HG03354 (cell line): ENCODE measurements at regions not wholly inside any gene's neighbourhood (a gene's known extent, or its start where the extent isn't known, plus 50 kb on each side); places are given as distances from the start of the nearest gene placed in this dataset.

Source experiments
- ATAC-seq: cut with Tn5 transposase; IDR thresholded peaks from one replicate; pipeline ENCODE4 v1.9.1; 2021; ENCODE audit warnings: mild to moderate bottlenecking; ENCODE audit not compliant: unreplicated experiment, poor library complexity, severe bottlenecking

GRCh38 chr5:2188661-2189060, 305.9 kb upstream of the IRX4 start:
- ATAC-seq: no peak

- ATAC-seq: no peak
These were observed 305.4 kb upstream of the IRX4 start for GRCh38 chr5:2188137-2188536.

- ATAC-seq: no peak
These were observed 305.0 kb upstream of the IRX4 start for GRCh38 chr5:2187687-2188086.

GRCh38 chr5:2187156-2187555, 304.4 kb upstream of the IRX4 start:
- ATAC-seq: no peak

DNA sequence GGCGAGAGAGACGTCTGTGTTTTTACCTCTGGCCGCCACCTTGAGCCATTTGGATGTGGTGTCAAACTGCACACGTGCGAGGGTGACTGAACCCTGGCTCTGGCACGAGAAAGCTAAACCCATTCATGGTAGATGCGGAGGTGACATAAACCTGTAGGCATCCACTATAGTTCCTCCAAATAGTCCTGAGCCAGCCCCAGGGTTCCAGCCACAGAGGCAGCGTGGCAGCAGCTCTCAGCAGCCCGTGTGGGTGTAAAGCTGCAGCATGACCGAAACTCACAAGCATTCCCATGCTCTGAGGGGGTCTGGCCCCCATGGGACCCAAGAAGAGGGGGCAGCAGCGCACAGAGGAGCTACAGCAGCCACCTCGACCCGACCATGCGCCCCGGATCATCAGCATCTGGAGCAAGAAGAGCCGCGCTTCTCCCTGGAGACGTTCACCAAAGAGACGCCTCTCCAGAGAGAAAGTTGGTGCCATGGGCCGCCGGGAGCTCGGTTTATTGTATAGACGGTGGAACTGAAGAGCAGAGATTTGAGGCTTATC, 303.8 kb upstream of the IRX4 start:
- ATAC-seq: no peak

GRCh38 chr5:2185646-2186471, 303.1 kb upstream of the IRX4 start:
- ATAC-seq: no peak

DNA sequence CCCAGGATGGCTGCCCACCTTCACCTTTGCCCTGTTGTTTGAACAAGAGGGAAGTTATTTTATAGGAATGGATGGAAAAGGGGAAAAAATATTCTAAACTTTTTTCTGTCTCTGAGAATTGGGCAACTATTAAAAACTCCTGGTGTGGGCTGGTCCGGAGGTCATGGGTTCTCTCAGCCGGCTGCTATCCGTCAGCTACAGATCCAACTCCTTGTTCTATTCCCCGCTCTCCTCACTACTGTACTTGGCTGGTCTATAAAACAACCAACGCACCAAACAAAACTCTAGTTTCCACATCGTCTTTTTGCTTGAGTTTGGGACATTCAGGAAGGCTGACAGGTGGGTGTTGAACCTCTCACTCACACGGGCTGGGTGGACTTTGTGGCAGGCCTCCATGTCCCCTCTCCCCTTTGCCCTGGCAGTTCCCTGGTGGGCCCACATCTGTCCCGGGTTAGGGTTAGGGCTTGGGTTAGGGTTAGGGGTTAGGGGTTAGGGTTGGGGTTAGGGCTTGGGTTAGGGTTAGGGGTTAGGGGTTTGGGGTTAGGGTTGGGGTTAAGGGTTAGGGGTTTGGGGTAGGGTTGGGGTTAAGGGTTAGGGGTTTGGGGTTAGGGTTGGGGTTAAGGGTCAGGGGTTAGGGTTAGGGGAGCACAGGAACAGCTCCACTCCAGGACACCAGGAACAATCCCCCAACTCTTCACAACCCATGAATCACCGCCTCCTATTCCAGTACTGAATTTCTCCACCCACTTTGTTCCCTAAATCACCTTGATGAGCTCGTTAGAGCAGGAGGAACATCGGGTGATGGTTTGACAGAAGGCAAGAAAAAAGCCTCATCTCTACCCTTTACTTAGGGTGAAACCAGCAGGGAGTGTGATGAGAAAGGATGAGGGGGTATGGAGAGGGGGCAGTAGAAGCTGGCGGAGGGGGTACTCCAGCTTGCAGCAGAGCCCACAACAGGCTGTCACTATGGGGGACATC, 302.1 kb upstream of the IRX4 start:
- no peak for ATAC-seq

GRCh38 chr5:2184026-2184366, 301.3 kb upstream of the IRX4 start:
- ATAC-seq: no peak

GRCh38 chr5:2183154-2184025, 300.7 kb upstream of the IRX4 start:
- ATAC-seq: no peak

- no peak for ATAC-seq
These were observed 299.3 kb upstream of the IRX4 start for GRCh38 chr5:2182020-2182419.

GRCh38 chr5:2181557-2181956, 298.8 kb upstream of the IRX4 start:
- ATAC-seq: no peak

DNA sequence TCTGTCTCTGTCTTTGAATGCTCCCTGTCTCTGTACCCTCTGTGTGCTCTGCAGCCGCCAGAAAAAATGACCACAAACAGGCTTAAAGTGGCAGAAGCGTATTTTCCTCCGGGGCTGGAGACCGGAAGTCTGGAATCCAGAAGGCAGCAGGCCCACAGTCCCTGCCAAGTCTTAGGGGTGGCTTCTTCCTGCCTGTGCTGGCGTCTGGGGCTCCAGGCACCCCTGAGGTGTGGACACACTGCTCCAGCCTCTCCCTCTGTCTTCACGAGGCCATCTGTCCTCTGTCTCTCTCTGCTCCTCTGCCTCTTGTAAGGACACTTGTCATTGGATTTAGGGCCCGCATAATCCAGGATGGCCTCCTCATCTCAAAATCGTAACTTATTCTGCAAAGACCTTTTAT, 298.4 kb upstream of the IRX4 start:
- no peak for ATAC-seq

DNA sequence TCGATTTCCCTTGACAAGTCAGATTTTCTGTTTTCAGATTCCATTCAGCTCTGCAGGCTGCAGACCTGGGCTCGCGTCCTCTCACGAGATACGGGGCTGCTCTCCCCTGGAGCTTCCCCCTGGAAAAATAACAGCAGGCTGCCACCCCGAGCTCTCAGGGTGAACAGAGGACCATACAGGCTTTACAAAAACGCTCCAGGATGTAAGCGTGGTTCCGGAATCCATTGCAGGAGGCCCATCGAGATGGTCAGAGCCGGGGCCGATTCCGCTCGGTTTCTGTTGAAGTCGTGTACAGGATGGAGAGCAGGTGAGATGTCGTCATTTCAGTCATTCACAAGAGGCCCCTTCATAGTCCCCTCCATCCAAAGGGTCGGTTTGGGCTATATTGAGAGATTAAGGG, 297.7 kb upstream of the IRX4 start:
- ATAC-seq: no peak

DNA sequence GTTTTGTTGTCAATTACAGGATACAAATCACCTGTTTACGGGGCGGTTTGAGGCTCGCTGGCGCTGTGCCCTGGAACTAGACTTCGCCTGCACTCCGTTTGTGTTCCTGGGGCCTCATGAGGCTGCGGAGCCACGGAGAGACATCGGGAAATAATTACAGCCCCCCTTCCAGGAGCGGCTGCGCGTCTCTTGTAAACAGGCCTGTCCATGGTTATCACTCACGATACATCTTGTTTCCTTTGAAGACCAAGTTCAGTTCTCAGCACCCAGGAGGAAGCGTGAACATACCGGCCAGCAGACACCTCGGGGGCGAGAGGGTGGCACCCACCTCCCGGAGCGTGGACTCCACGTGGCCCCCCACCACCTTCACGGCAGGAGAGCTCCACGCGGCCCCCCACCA, 297.1 kb upstream of the IRX4 start:
- ATAC-seq: no peak

- no peak for ATAC-seq
These were observed 295.8 kb upstream of the IRX4 start for GRCh38 chr5:2178528-2178927.

GRCh38 chr5:2178071-2178477, 295.3 kb upstream of the IRX4 start:
- ATAC-seq: no peak

DNA sequence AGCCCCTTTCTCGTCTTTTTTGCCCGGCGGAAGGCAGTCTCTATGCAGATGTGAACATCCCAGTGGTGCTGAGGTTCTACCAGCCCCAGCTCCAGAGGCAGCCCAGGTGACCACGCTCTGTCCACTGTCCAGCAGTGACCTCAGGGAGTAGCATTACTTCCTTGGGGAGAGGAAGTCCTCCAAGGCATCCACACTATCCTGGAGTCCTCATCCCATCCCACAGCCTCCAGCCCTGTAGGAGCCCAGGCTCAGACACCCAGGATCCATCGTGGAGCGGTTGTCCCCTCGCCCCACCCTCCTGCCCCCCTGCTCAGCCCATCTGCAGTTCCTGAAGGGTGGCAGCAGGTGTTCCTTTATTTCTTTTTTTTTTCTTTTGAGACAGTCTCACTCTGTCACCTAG, 294.5 kb upstream of the IRX4 start:
- ATAC-seq: no peak

DNA sequence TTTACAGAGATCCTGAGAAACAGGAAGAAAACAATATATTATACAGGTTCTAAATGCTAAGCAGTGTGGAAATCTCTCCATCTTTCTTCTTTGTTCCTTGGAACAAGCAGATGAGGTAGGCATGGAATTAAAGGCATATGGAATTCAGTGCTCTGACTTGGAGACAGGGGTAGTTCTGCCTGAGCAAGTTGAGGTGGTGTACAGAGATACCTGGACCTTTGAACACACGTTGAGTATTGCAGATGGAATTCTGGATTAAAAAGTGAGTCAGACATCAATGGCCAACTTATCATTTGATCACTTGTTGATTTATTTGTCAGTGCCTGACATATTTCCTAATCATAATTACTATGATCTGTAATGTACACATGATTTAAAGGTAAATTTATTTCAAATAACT, 293.9 kb upstream of the IRX4 start:
- no peak for ATAC-seq

DNA sequence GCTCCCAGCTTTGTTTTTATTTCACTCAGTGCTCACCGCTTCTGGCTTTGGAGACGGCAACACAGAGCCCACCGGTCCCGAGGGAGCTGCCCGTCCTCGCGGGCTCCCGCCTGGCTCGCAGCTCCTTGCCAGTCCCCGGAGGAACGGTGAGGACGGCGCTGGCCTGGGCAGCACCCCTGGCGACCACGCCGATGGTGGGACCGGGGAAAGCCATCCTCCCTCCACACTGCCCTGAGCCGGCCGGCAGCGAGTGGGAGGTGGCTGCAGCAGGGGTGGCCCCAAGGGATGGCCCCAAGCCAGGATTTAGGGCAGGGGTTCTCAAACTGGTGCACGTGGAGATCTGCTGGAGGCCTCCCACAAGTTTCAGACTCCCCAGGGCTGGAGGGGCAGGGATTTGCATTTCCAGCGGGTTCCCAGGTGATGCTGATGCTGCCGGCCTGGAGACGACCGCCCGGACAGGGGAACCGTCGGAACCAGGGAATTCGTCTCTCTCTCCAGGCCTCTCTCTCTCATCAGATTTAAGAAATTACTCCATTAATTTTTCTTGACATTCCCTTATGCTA, 293.2 kb upstream of the IRX4 start:
- no peak for ATAC-seq
